ENCODE measurements at regions not wholly inside any gene's neighbourhood (a gene's known extent, or its start where the extent isn't known, plus 50 kb on each side); places are given as distances from the start of the nearest gene placed in this dataset.

- TF ChIP-seq CTCF (IDR thresholded peaks at IDR 0.05) (no peak), POLR2AphosphoS5 (IDR thresholded peaks at IDR 0.05) (no peak), POLR2A (IDR thresholded peaks at IDR 0.05; ENCODE audit: low read depth) (no peak), EP300 (IDR thresholded peaks at IDR 0.05) (no peak)
Observed at GRCh38 chr1:13922466-13923110, 222.6 kb downstream of the PRDM2 start.
